ENCODE measurements at regions not wholly inside any gene's neighbourhood (a gene's known extent, or its start where the extent isn't known, plus 50 kb on each side); places are given as distances from the start of the nearest gene placed in this dataset.

- no peaks in the 10 kb centered on the region for H3K36me3 ChIP-seq (ENCODE audit: control insufficient read depth, insufficient read depth, low read length)
- H3K27me3 ChIP-seq (ENCODE audit: control insufficient read depth, insufficient read depth, low read length) = peaks cover 13% of the 10 kb centered on the region
- ChIA-PET CTCF (interaction anchor here (0.6 kb wide), 1 partner anchor 29 kb away, joined by 3 read pairs; no protein-coding TSS in a partner anchor), POLR2A (no interaction called here)
- TF ChIP-seq CTCF (IDR thresholded peaks at IDR 0.05; ENCODE audit: insufficient read depth, low read depth, low read length) = no peak
- DNase-seq (ENCODE audit: low read depth) = no peak
- no peak overlapping the region for H3K4me3 ChIP-seq (ENCODE audit: low read depth, low read length)
Measured at GRCh38 chr14:54301359-54301758, 95.4 kb upstream of the CDKN3 start.

GRCh38 chr14:54306806-54307205, 90.0 kb upstream of the CDKN3 start:
- ChIA-PET CTCF (interaction anchor here (1.2 kb wide), 1 partner anchor 61 kb away, joined by 3 read pairs; no protein-coding TSS in a partner anchor), POLR2A (no interaction called here)
- no peak for DNase-seq (ENCODE audit: low read depth)
- H3K4me3 ChIP-seq (ENCODE audit: low read depth, low read length) = no peak overlapping the region
- H3K27me3 ChIP-seq (ENCODE audit: control insufficient read depth, insufficient read depth, low read length) = peaks cover 9% of the 10 kb centered on the region
- H3K36me3 ChIP-seq (ENCODE audit: control insufficient read depth, insufficient read depth, low read length) = no peaks in the 10 kb centered on the region
- TF ChIP-seq CTCF (IDR thresholded peaks at IDR 0.05; ENCODE audit: insufficient read depth, low read depth, low read length) = no peak

- Histone ChIP-seq H3K36me3 (ENCODE audit: control insufficient read depth, insufficient read depth, low read length) (no peaks in the 10 kb centered on the region), H3K27me3 (ENCODE audit: control insufficient read depth, insufficient read depth, low read length) (peaks cover 8% of the 10 kb centered on the region), H3K4me3 (ENCODE audit: low read depth, low read length) (no peak overlapping the region)
- TF ChIP-seq CTCF (IDR thresholded peaks at IDR 0.05; ENCODE audit: insufficient read depth, low read depth, low read length) = no peak
- POLR2A ChIA-PET = no interaction called here
- no peak for DNase-seq (ENCODE audit: low read depth)
- CTCF ChIA-PET = interaction anchor here (0.8 kb wide), 1 partner anchor 38 kb away, joined by 3 read pairs; no protein-coding TSS in a partner anchor
Measured at GRCh38 chr14:54309615-54310014, 87.2 kb upstream of the CDKN3 start.

- peaks cover 8% of the 10 kb centered on the region for H3K27me3 ChIP-seq (ENCODE audit: control insufficient read depth, insufficient read depth, low read length)
- no peaks in the 10 kb centered on the region for H3K36me3 ChIP-seq (ENCODE audit: control insufficient read depth, insufficient read depth, low read length)
- TF ChIP-seq CTCF (IDR thresholded peaks at IDR 0.05; ENCODE audit: insufficient read depth, low read depth, low read length) = no peak
- ChIA-PET CTCF (interaction anchor here (0.6 to 0.8 kb wide), 2 partner anchors 39 to 786 kb away, joined by 3 read pairs; no protein-coding TSS in a partner anchor), POLR2A (no interaction called here)
- no peak overlapping the region for H3K4me3 ChIP-seq (ENCODE audit: low read depth, low read length)
- DNase-seq (ENCODE audit: low read depth) = no peak
Measured at GRCh38 chr14:54310151-54310850, 86.5 kb upstream of the CDKN3 start.

GRCh38 chr14:54310851-54311228, 86.0 kb upstream of the CDKN3 start:
- Histone ChIP-seq H3K36me3 (ENCODE audit: control insufficient read depth, insufficient read depth, low read length) (no peaks in the 10 kb centered on the region), H3K4me3 (ENCODE audit: low read depth, low read length) (no peak overlapping the region), H3K27me3 (ENCODE audit: control insufficient read depth, insufficient read depth, low read length) (peaks cover 5% of the 10 kb centered on the region)
- DNase-seq (ENCODE audit: low read depth) = no peak
- ChIA-PET CTCF (interaction anchor here (0.6 kb wide), 1 partner anchor 786 kb away, joined by 3 read pairs; no protein-coding TSS in a partner anchor), POLR2A (no interaction called here)
- TF ChIP-seq CTCF (IDR thresholded peaks at IDR 0.05; ENCODE audit: insufficient read depth, low read depth, low read length) = no peak

Measured in BJ (cell line).